ENCODE measurements at regions not wholly inside any gene's neighbourhood (a gene's known extent, or its start where the extent isn't known, plus 50 kb on each side); places are given as distances from the start of the nearest gene placed in this dataset.

- TF ChIP-seq, protein P1, sequence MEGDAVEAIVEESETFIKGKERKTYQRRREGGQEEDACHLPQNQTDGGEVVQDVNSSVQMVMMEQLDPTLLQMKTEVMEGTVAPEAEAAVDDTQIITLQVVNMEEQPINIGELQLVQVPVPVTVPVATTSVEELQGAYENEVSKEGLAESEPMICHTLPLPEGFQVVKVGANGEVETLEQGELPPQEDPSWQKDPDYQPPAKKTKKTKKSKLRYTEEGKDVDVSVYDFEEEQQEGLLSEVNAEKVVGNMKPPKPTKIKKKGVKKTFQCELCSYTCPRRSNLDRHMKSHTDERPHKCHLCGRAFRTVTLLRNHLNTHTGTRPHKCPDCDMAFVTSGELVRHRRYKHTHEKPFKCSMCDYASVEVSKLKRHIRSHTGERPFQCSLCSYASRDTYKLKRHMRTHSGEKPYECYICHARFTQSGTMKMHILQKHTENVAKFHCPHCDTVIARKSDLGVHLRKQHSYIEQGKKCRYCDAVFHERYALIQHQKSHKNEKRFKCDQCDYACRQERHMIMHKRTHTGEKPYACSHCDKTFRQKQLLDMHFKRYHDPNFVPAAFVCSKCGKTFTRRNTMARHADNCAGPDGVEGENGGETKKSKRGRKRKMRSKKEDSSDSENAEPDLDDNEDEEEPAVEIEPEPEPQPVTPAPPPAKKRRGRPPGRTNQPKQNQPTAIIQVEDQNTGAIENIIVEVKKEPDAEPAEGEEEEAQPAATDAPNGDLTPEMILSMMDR (IDR thresholded peaks at IDR 0.05; ENCODE audit: extremely low read depth, missing control alignments) = no peak
- no peak for DNase-seq (ENCODE audit: low spot score)
Observed at GRCh38 chr9:36772449-36773403, 200.0 kb downstream of the MELK start.

- DNase-seq (ENCODE audit: low spot score) = no peak
- TF ChIP-seq, protein P1 (IDR thresholded peaks at IDR 0.05; ENCODE audit: extremely low read depth, missing control alignments) = no peak
Observed at GRCh38 chr9:36778682-36779081, 206.0 kb downstream of the MELK start.

- no peak for DNase-seq (ENCODE audit: low spot score)
- TF ChIP-seq, protein P1 (IDR thresholded peaks at IDR 0.05; ENCODE audit: extremely low read depth, missing control alignments) = no peak
Observed at GRCh38 chr9:36779582-36779981, 206.9 kb downstream of the MELK start.

DNA sequence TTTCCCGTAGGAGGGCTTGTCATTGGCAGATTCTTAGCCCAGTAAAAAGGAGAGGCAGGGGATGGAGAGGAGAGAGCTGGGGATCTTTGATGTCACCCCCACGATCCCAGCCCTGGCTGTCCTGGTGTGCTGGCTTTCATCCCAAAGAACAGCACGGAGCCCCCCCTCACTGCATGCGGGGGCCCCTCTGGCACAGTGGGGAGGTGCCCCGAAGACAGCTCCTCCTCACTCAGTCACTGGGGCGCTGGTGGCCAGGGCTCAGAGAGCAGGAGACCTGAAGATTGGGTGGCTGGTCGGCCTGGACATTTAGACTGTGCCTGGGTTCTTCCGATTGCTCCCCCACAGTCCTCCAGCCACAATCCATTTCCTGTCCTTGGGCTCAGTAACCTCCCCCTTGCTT, 207.5 kb downstream of the MELK start:
- TF ChIP-seq, protein P1 (IDR thresholded peaks at IDR 0.05; ENCODE audit: extremely low read depth, missing control alignments) = no peak
- no peak for DNase-seq (ENCODE audit: low spot score)

- TF ChIP-seq, protein P1 (IDR thresholded peaks at IDR 0.05; ENCODE audit: extremely low read depth, missing control alignments) = no peak
- no peak for DNase-seq (ENCODE audit: low spot score)
Observed at GRCh38 chr9:36781533-36781932, 208.8 kb downstream of the MELK start.
